Thoracic aorta (tissue), 2 donors: ENCODE measurements at regions not wholly inside any gene's neighbourhood (a gene's known extent, or its start where the extent isn't known, plus 50 kb on each side); places are given as distances from the start of the nearest gene placed in this dataset.

Experiments
- ATAC-seq: fragments of 150-250 bp; one replicate; pipeline ENCODE4 v1.8.0; 2017; ENCODE audit warnings: low read depth; ENCODE audit not compliant: insufficient number of reproducible peaks, low FRiP score
- DNase-seq: peaks from one replicate; pipeline ENCODE4 v3.0.0-alpha.2; 2020; ENCODE audit warnings: low spot score
- H3K27ac ChIP-seq, 2 donors: fragments of 200-600 bp; sonication (generic); 1 replicate in 1 of 2; 2 replicates in 1 of 2; pipeline ENCODE4 v1.5.1; 2016; ENCODE audit warnings: mild to moderate bottlenecking in 2 of 2, moderate library complexity in 2 of 2
- H3K27me3 ChIP-seq: fragments of 200-600 bp; sonication (generic); replicated peaks from 2 replicates; pipeline ENCODE4 v1.6.0; 2016; ENCODE audit warnings: mild to moderate bottlenecking; ENCODE audit not compliant: insufficient read depth
- H3K36me3 ChIP-seq: fragments of 200-600 bp; sonication (generic); one replicate; pipeline ENCODE4 v1.5.1; 2016
- H3K4me1 ChIP-seq, 2 donors: fragments of 200-600 bp; sonication (generic); 1 replicate in 1 of 2; 2 replicates in 1 of 2; pipeline versions ENCODE4 v1.5.1 to v1.6.0; 2016; ENCODE audit warnings: low read depth in 2 of 2, mild to moderate bottlenecking in 1 of 2; ENCODE audit not compliant: control insufficient read depth in 1 of 2
- H3K4me3 ChIP-seq: fragments of 200-600 bp; sonication (generic); 2 replicates; pipeline ENCODE4 v1.5.1; 2016; ENCODE audit warnings: mild to moderate bottlenecking
- H3K9me3 ChIP-seq: fragments of 200-600 bp; sonication (generic); 2 replicates; pipeline ENCODE4 v1.5.1; 2016
- TF ChIP-seq, protein P1 (sequence below): fragments of 200-600 bp; sonication (generic); IDR thresholded peaks from one replicate; pipeline ENCODE4 v1.5.1; 2019; ENCODE audit warnings: antibody characterized with exemption

DNA sequence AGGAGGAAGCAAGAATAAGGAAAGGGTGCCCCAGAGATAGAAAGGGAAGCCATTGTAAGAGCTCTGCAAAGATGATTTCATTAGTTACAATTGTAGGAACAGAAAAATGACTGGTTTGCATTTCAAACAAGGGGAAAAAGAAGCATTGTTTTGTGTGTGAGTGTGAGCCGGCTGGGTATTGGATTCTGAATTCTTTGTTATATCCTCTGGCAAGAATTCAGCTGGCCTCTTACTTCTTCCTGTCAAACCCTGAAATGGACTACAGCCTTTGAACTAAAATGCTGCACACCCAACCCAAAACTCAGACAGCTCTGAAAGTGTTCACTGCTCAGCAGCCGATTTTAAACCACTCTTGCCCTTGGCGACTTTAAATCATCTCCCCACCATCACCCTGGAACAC lies 461.3 kb downstream of the PMP22 start:
- ATAC-seq: no peak

DNA sequence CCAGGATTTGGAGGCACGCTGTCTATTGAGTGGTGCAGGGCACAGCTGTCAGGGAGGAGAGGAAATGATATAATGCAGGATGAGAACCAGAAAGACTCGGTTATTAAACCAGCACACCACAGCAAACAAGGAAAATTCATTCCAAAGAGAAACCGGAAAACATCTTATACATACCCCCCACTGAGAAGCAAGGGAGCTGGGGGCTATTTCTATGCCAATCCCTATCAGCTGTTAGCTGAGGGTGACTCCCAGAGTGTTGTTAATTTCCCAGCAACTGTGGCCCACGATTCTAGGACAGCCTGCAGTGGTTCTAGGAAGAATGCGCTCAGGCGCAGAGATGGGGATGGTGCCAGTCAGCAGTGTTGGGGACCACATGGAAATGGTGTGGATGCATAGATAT lies 467.3 kb downstream of the PMP22 start:
- Histone ChIP-seq H3K36me3 (no peaks in the 10 kb centered on the region), H3K4me3 (no peak overlapping the region), H3K27me3 (no peaks in the 10 kb centered on the region), H3K4me1 (no peaks in the 10 kb centered on the region), H3K9me3 (no peaks in the 10 kb centered on the region), H3K27ac (no peak overlapping the region)
- TF ChIP-seq, protein P1, sequence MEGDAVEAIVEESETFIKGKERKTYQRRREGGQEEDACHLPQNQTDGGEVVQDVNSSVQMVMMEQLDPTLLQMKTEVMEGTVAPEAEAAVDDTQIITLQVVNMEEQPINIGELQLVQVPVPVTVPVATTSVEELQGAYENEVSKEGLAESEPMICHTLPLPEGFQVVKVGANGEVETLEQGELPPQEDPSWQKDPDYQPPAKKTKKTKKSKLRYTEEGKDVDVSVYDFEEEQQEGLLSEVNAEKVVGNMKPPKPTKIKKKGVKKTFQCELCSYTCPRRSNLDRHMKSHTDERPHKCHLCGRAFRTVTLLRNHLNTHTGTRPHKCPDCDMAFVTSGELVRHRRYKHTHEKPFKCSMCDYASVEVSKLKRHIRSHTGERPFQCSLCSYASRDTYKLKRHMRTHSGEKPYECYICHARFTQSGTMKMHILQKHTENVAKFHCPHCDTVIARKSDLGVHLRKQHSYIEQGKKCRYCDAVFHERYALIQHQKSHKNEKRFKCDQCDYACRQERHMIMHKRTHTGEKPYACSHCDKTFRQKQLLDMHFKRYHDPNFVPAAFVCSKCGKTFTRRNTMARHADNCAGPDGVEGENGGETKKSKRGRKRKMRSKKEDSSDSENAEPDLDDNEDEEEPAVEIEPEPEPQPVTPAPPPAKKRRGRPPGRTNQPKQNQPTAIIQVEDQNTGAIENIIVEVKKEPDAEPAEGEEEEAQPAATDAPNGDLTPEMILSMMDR: no peak
- DNase-seq (no peak), ATAC-seq (no peak)

More for the DNA sequence above, 461.3 kb downstream of the PMP22 start:
- no peaks in the 10 kb centered on the region for H3K27me3 ChIP-seq
- no peak overlapping the region for H3K27ac ChIP-seq
- no peaks in the 10 kb centered on the region for H3K9me3 ChIP-seq
- no peak for DNase-seq
- H3K4me3 ChIP-seq: no peak overlapping the region
- H3K4me1 ChIP-seq: no peaks in the 10 kb centered on the region
- TF ChIP-seq, protein P1: no peak
- no peaks in the 10 kb centered on the region for H3K36me3 ChIP-seq

DNA sequence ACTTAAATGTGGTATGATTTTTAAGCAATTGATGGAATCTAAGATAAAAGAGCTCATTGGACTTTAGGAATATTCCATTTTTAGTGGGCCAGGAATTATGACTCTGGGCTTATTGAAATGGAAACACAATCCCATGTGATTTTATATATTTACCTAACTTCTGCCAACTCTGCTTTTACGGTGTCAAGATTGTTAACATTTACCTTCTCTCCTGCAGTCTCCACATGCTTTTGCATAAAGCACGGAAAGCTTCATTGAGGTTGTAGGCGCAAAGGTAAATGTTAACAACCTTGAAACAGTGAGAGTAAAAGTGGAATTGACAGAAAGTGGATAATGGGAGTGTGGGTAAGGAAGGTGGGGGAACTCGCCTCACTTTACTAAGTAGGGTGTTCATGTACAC lies 468.1 kb downstream of the PMP22 start:
- no peaks in the 10 kb centered on the region for H3K27me3 ChIP-seq
- TF ChIP-seq, protein P1: no peak
- H3K27ac ChIP-seq: no peak overlapping the region
- no peak for ATAC-seq
- no peak overlapping the region for H3K4me3 ChIP-seq
- no peaks in the 10 kb centered on the region for H3K9me3 ChIP-seq
- no peak for DNase-seq
- H3K4me1 ChIP-seq: no peaks in the 10 kb centered on the region
- no peaks in the 10 kb centered on the region for H3K36me3 ChIP-seq

- no peaks in the 10 kb centered on the region for H3K9me3 ChIP-seq
- DNase-seq: no peak
- H3K27me3 ChIP-seq: no peaks in the 10 kb centered on the region
- H3K27ac ChIP-seq: no peak overlapping the region
- H3K4me1 ChIP-seq: no peaks in the 10 kb centered on the region
- TF ChIP-seq, protein P1: no peak
- no peak overlapping the region for H3K4me3 ChIP-seq
- H3K36me3 ChIP-seq: no peaks in the 10 kb centered on the region
- ATAC-seq: no peak
Observed at GRCh38 chr17:14794961-14795360, 470.2 kb downstream of the PMP22 start.

GRCh38 chr17:14793237-14793636 lies 471.9 kb downstream of the PMP22 start:
- Histone ChIP-seq H3K4me3 (no peak overlapping the region), H3K27ac (no peak overlapping the region), H3K27me3 (no peaks in the 10 kb centered on the region), H3K4me1 (no peaks in the 10 kb centered on the region), H3K9me3 (no peaks in the 10 kb centered on the region), H3K36me3 (no peaks in the 10 kb centered on the region)
- TF ChIP-seq, protein P1: no peak
- no peak for DNase-seq
- no peak for ATAC-seq
